ENCODE measurements at regions not wholly inside any gene's neighbourhood (a gene's known extent, or its start where the extent isn't known, plus 50 kb on each side); places are given as distances from the start of the nearest gene placed in this dataset.

DNA sequence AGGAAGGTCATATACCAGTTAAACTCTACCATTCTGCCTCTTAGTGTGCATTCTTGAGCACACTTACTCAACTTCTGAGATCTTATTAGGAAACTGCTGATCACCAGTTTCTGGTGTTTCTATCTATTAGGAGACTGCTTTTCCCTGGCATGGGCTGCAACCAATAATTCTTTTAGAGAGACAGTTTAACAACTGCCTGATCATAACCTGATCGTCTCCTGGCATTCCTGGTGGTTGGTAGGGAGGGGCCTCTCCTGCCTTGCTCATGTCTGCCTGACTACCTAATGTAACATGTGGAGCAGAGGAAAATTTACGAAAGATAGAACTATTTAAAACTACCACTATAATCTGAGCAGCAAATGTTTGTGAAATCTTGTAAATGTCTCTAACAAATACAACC, 75.3 kb upstream of the MGAT4C start:
- H3K4me3 ChIP-seq (ENCODE audit: low read depth, low read length): no peak overlapping the region

- H3K4me3 ChIP-seq (ENCODE audit: low read depth, low read length): no peak overlapping the region
Measured at GRCh38 chr12:86331012-86331411, 74.8 kb upstream of the MGAT4C start.

- H3K4me3 ChIP-seq (ENCODE audit: low read depth, low read length): no peak overlapping the region
Measured at GRCh38 chr12:86312232-86312631, 56.0 kb upstream of the MGAT4C start.

Measured in iPS-11a (cell line).